ENCODE measurements at regions not wholly inside any gene's neighbourhood (a gene's known extent, or its start where the extent isn't known, plus 50 kb on each side); places are given as distances from the start of the nearest gene placed in this dataset.

GRCh38 chrX:40471965-40472648, 108.7 kb upstream of the ATP6AP2 start:
- peak; percentile 41 for DNase-seq (ENCODE audit: low read depth)
- TF ChIP-seq CTCF (IDR thresholded peaks at IDR 0.05; ENCODE audit: insufficient read depth, low read depth, low read length, missing control alignments): peak; percentile 14
- H3K4me3 ChIP-seq (ENCODE audit: low read length): no peak overlapping the region

GRCh38 chrX:40470830-40471429, 109.8 kb upstream of the ATP6AP2 start:
- no peak overlapping the region for H3K4me3 ChIP-seq (ENCODE audit: low read length)
- TF ChIP-seq CTCF (IDR thresholded peaks at IDR 0.05; ENCODE audit: insufficient read depth, low read depth, low read length, missing control alignments): no peak
- DNase-seq (ENCODE audit: low read depth): no peak

- H3K4me3 ChIP-seq (ENCODE audit: low read length): no peak overlapping the region
- DNase-seq (ENCODE audit: low read depth): peak; percentile 41
- TF ChIP-seq CTCF (IDR thresholded peaks at IDR 0.05; ENCODE audit: insufficient read depth, low read depth, low read length, missing control alignments): no peak
Measured at GRCh38 chrX:40469316-40469715, 111.5 kb upstream of the ATP6AP2 start.

- H3K4me3 ChIP-seq (ENCODE audit: low read length): no peak overlapping the region
- DNase-seq (ENCODE audit: low read depth): peak; percentile 42
- TF ChIP-seq CTCF (IDR thresholded peaks at IDR 0.05; ENCODE audit: insufficient read depth, low read depth, low read length, missing control alignments): peak; percentile 43
Measured at GRCh38 chrX:40468033-40468846, 112.5 kb upstream of the ATP6AP2 start.

GRCh38 chrX:40467454-40467853, 113.3 kb upstream of the ATP6AP2 start:
- no peak for TF ChIP-seq CTCF (IDR thresholded peaks at IDR 0.05; ENCODE audit: insufficient read depth, low read depth, low read length, missing control alignments)
- DNase-seq (ENCODE audit: low read depth): no peak
- no peak overlapping the region for H3K4me3 ChIP-seq (ENCODE audit: low read length)

GRCh38 chrX:40465735-40466551, 114.8 kb upstream of the ATP6AP2 start:
- DNase-seq (ENCODE audit: low read depth): no peak
- H3K4me3 ChIP-seq (ENCODE audit: low read length): no peak overlapping the region
- no peak for TF ChIP-seq CTCF (IDR thresholded peaks at IDR 0.05; ENCODE audit: insufficient read depth, low read depth, low read length, missing control alignments)
